GM12872 (cell line): ENCODE measurements at regions not wholly inside any gene's neighbourhood (a gene's known extent, or its start where the extent isn't known, plus 50 kb on each side); places are given as distances from the start of the nearest gene placed in this dataset.

ENCODE experiments used
- TF ChIP-seq, protein P1 (sequence below): IDR thresholded peaks from 3 replicates; pipeline ENCODE4 v1.5.1; 2011; ENCODE audit warnings: low read depth, mild to moderate bottlenecking, low read length, moderate library complexity; ENCODE audit not compliant: insufficient read depth

- TF ChIP-seq, protein P1, sequence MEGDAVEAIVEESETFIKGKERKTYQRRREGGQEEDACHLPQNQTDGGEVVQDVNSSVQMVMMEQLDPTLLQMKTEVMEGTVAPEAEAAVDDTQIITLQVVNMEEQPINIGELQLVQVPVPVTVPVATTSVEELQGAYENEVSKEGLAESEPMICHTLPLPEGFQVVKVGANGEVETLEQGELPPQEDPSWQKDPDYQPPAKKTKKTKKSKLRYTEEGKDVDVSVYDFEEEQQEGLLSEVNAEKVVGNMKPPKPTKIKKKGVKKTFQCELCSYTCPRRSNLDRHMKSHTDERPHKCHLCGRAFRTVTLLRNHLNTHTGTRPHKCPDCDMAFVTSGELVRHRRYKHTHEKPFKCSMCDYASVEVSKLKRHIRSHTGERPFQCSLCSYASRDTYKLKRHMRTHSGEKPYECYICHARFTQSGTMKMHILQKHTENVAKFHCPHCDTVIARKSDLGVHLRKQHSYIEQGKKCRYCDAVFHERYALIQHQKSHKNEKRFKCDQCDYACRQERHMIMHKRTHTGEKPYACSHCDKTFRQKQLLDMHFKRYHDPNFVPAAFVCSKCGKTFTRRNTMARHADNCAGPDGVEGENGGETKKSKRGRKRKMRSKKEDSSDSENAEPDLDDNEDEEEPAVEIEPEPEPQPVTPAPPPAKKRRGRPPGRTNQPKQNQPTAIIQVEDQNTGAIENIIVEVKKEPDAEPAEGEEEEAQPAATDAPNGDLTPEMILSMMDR, result no peak
Measured at GRCh38 chr5:86824637-86825036, 206.9 kb downstream of the COX7C start.

- TF ChIP-seq, protein P1, result no peak
Measured at GRCh38 chr5:86831128-86831527, 213.4 kb downstream of the COX7C start.

DNA sequence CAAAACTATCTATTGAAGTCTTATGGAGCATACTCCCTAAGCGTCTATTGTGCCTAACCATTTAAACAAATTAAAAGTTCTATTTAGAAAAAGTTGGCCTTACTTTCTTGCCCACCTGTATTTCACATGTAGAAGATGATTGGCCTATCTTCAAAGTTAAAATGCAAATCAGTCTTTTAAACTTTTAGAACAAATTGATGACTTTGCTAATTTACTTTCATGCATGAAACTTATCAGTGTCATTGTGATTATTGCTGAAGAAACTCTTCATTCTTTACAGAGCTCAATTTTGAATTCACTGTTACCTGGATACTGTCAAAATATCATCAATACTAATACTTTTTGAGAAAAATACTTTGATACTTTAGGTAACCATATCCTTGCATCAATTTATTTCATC, 216.1 kb downstream of the COX7C start:
- TF ChIP-seq, protein P1, result no peak

DNA sequence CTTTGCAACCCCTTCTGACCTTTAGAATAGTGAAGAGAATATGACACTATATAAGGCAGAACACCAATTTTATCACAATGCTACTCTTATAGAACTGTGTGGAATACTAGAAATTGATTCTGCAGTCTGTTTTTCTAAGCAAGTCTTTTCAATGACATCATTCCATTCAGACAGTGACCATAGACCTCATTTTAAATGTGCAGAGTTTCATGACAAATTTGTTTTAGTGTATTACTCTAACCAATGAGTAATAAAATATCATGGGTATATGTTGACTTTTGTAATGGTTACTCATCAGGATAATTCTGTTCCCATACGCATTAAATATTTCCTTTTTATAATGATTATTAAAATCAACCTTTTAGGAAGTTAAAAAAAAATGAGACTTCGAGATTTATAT, 219.9 kb downstream of the COX7C start:
- TF ChIP-seq, protein P1, result no peak

DNA sequence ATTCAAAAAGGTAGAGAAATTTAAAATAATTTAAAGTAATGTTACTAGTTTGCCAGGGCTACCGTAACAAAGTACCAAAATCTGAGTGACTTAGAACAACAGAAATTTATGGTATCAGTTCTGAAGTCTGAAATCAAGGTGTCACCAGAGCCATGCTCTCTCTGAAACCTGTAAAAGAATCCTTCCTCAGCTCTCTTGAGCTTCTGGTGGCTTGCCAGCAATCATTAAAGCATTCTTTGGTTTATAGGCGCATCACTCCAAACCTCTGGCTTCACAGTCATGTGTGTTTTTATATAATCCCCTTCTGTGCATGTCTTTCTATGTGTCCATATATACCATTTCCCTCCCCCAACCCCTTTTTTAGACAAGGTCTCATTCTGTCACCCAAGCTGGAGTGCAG, 220.3 kb downstream of the COX7C start:
- TF ChIP-seq, protein P1, result no peak

GRCh38 chr5:86841000-86841644, 223.4 kb downstream of the COX7C start:
- TF ChIP-seq, protein P1, result no peak

- TF ChIP-seq, protein P1, result no peak
Measured at GRCh38 chr5:86858442-86858841, 240.7 kb downstream of the COX7C start.

GRCh38 chr5:86861512-86861911, 243.8 kb downstream of the COX7C start:
- TF ChIP-seq, protein P1, result no peak
